ENCODE measurements at regions not wholly inside any gene's neighbourhood (a gene's known extent, or its start where the extent isn't known, plus 50 kb on each side); places are given as distances from the start of the nearest gene placed in this dataset.

GRCh38 chr6:12221856-12222255 lies 68.3 kb upstream of the EDN1 start:
- no peak for DNase-seq (ENCODE audit: low read depth in 1 of 2, low spot score in 1 of 2)
- Histone ChIP-seq H3K27me3 (ENCODE audit: insufficient read depth, poor library complexity, severe bottlenecking) (no peaks in the 10 kb centered on the region), H3K27ac (replicated peaks) (no peak overlapping the region), H3K4me3 (replicated peaks; ENCODE audit: insufficient read depth, low read length) (no peak overlapping the region)
- TF ChIP-seq POLR2AphosphoS5 (IDR thresholded peaks at IDR 0.05; ENCODE audit: low read depth): no peak
- TF ChIP-seq CTCF (IDR thresholded peaks at IDR 0.05; ENCODE audit: insufficient read depth, low read length): no peak
- no peak for TF ChIP-seq SPI1 (IDR thresholded peaks at IDR 0.05; ENCODE audit: borderline replicate concordance, low read depth)
- TF ChIP-seq REST (IDR thresholded peaks at IDR 0.05; ENCODE audit: insufficient replicate concordance, low read depth): no peak
- no peak for TF ChIP-seq GABPA (IDR thresholded peaks at IDR 0.05; ENCODE audit: low read depth)

- H3K27ac ChIP-seq (replicated peaks): no peak overlapping the region
- no peak overlapping the region for H3K4me3 ChIP-seq (replicated peaks; ENCODE audit: insufficient read depth, low read length)
- TF ChIP-seq REST (IDR thresholded peaks at IDR 0.05; ENCODE audit: insufficient replicate concordance, low read depth): no peak
- TF ChIP-seq SPI1 (IDR thresholded peaks at IDR 0.05; ENCODE audit: borderline replicate concordance, low read depth): no peak
- no peak for TF ChIP-seq GABPA (IDR thresholded peaks at IDR 0.05; ENCODE audit: low read depth)
- no peak for TF ChIP-seq CTCF (IDR thresholded peaks at IDR 0.05; ENCODE audit: insufficient read depth, low read length)
- TF ChIP-seq POLR2AphosphoS5 (IDR thresholded peaks at IDR 0.05; ENCODE audit: low read depth): no peak
- no peak for DNase-seq (ENCODE audit: low read depth in 1 of 2, low spot score in 1 of 2)
- H3K27me3 ChIP-seq (ENCODE audit: insufficient read depth, poor library complexity, severe bottlenecking): no peaks in the 10 kb centered on the region
Measured at GRCh38 chr6:12222405-12223366, 67.5 kb upstream of the EDN1 start.

GRCh38 chr6:12223383-12223782 lies 66.8 kb upstream of the EDN1 start:
- TF ChIP-seq GABPA (IDR thresholded peaks at IDR 0.05; ENCODE audit: low read depth) (no peak), CTCF (IDR thresholded peaks at IDR 0.05; ENCODE audit: insufficient read depth, low read length) (no peak), POLR2AphosphoS5 (IDR thresholded peaks at IDR 0.05; ENCODE audit: low read depth) (no peak), REST (IDR thresholded peaks at IDR 0.05; ENCODE audit: insufficient replicate concordance, low read depth) (no peak), SPI1 (IDR thresholded peaks at IDR 0.05; ENCODE audit: borderline replicate concordance, low read depth) (no peak)

More at GRCh38 chr6:12223383-12223782, 66.8 kb upstream of the EDN1 start:
- no peak overlapping the region for H3K27ac ChIP-seq (replicated peaks)
- H3K27me3 ChIP-seq (ENCODE audit: insufficient read depth, poor library complexity, severe bottlenecking): no peaks in the 10 kb centered on the region
- no peak for DNase-seq (ENCODE audit: low read depth in 1 of 2, low spot score in 1 of 2)
- H3K4me3 ChIP-seq (replicated peaks; ENCODE audit: insufficient read depth, low read length): no peak overlapping the region

All from HL-60 (cell line).